ENCODE measurements at regions not wholly inside any gene's neighbourhood (a gene's known extent, or its start where the extent isn't known, plus 50 kb on each side); places are given as distances from the start of the nearest gene placed in this dataset.

- no peak for TF ChIP-seq CTCF (IDR thresholded peaks at IDR 0.05; ENCODE audit: insufficient read depth, low read depth, low read length)
- TF ChIP-seq EZH2 (IDR thresholded peaks at IDR 0.05; ENCODE audit: insufficient read depth, low read length): no peak
Observed at GRCh38 chrX:22698151-22698550, 301.6 kb upstream of the DDX53 start.

Data from astrocyte (in vitro differentiated cells and primary cell).